Ishikawa (cell line): ENCODE measurements at regions not wholly inside any gene's neighbourhood (a gene's known extent, or its start where the extent isn't known, plus 50 kb on each side); places are given as distances from the start of the nearest gene placed in this dataset.

ENCODE experiments used
- CEBPB ChIP-seq: IDR thresholded peaks from 2 replicates; pipeline ENCODE4 v1.6.1; 2012
- CREB1 ChIP-seq: IDR thresholded peaks from 2 replicates; pipeline ENCODE4 v1.6.1; 2012; ENCODE audit warnings: low read depth
- EP300 ChIP-seq: IDR thresholded peaks from 2 replicates; pipeline ENCODE4 v1.6.1; 2012; ENCODE audit warnings: borderline replicate concordance
- FOXM1 ChIP-seq: IDR thresholded peaks from 2 replicates; pipeline ENCODE4 v1.6.1; 2012; ENCODE audit warnings: low read depth, borderline replicate concordance
- NFIC ChIP-seq: IDR thresholded peaks from 2 replicates; pipeline ENCODE4 v1.6.1; 2012
- TAF1 ChIP-seq: IDR thresholded peaks from 2 replicates; pipeline ENCODE4 v1.6.1; 2012; ENCODE audit warnings: low read depth, mild to moderate bottlenecking
- TCF12 ChIP-seq: IDR thresholded peaks from 2 replicates; pipeline ENCODE4 v1.6.1; 2012; ENCODE audit warnings: low read depth
- YY1 ChIP-seq: IDR thresholded peaks from 2 replicates; pipeline ENCODE4 v1.6.1; 2012; ENCODE audit warnings: low read depth
- ZBTB7A ChIP-seq: IDR thresholded peaks from 2 replicates; pipeline ENCODE4 v1.6.1; 2012; ENCODE audit warnings: low read depth
- TF ChIP-seq, protein P1 (sequence below): IDR thresholded peaks from 2 replicates; pipeline ENCODE4 v1.6.1; 2012
- TF ChIP-seq, protein P2 (sequence below): IDR thresholded peaks from 2 replicates; pipeline ENCODE4 v1.6.1; 2012; ENCODE audit warnings: low read depth, mild to moderate bottlenecking

- TF ChIP-seq NFIC (no peak), CEBPB (no peak), TAF1 (no peak), EP300 (no peak), FOXM1 (no peak), YY1 (no peak), ZBTB7A (no peak), TCF12 (no peak), CREB1 (no peak)
- TF ChIP-seq, protein P1, sequence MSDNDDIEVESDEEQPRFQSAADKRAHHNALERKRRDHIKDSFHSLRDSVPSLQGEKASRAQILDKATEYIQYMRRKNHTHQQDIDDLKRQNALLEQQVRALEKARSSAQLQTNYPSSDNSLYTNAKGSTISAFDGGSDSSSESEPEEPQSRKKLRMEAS: no peak
- TF ChIP-seq, protein P2, sequence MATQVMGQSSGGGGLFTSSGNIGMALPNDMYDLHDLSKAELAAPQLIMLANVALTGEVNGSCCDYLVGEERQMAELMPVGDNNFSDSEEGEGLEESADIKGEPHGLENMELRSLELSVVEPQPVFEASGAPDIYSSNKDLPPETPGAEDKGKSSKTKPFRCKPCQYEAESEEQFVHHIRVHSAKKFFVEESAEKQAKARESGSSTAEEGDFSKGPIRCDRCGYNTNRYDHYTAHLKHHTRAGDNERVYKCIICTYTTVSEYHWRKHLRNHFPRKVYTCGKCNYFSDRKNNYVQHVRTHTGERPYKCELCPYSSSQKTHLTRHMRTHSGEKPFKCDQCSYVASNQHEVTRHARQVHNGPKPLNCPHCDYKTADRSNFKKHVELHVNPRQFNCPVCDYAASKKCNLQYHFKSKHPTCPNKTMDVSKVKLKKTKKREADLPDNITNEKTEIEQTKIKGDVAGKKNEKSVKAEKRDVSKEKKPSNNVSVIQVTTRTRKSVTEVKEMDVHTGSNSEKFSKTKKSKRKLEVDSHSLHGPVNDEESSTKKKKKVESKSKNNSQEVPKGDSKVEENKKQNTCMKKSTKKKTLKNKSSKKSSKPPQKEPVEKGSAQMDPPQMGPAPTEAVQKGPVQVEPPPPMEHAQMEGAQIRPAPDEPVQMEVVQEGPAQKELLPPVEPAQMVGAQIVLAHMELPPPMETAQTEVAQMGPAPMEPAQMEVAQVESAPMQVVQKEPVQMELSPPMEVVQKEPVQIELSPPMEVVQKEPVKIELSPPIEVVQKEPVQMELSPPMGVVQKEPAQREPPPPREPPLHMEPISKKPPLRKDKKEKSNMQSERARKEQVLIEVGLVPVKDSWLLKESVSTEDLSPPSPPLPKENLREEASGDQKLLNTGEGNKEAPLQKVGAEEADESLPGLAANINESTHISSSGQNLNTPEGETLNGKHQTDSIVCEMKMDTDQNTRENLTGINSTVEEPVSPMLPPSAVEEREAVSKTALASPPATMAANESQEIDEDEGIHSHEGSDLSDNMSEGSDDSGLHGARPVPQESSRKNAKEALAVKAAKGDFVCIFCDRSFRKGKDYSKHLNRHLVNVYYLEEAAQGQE: no peak
Measured at GRCh38 chr22:49613511-49614270, 214.0 kb downstream of the BRD1 start.
